CD4-positive, alpha-beta T cell (primary cell): ENCODE measurements at regions not wholly inside any gene's neighbourhood (a gene's known extent, or its start where the extent isn't known, plus 50 kb on each side); places are given as distances from the start of the nearest gene placed in this dataset.

Experiments used
- ATAC-seq: fragments of 200-7000 bp; cut with Tn5 transposase; one replicate; pipeline ENCODE4 v1.10.0; 2022; ENCODE audit warnings: mild to moderate bottlenecking; ENCODE audit not compliant: poor library complexity
- CTCF ChIA-PET: fragments of 350-600 bp; sonication (Branson Sonifier 250); formaldehyde crosslinking; loops from one replicate; lab custom pipeline; 2021; ENCODE audit warnings: antibody characterized with exemption, inconsistent platforms; lab: Charles Lee
- POLR2A ChIA-PET: fragments of 350-600 bp; sonication (Branson Sonifier 250); formaldehyde crosslinking; loops from one replicate; lab custom pipeline; 2021; ENCODE audit warnings: antibody characterized with exemption, inconsistent platforms; lab: Charles Lee
- DNase-seq, 14 experiments: peaks; one replicate each; pipeline ENCODE4 v3.0.0-alpha.2; 2013 to 2020; ENCODE audit warnings: mixed read lengths in 2 of 14
- H3K27ac ChIP-seq, 2 donors: one replicate each; pipeline versions ENCODE4 v1.5.1 to v1.7.0; 2013; ENCODE audit warnings: low read length in 2 of 2, low read depth in 1 of 2, mild to moderate bottlenecking in 1 of 2
- H3K27me3 ChIP-seq, 2 experiments: 1 replicate in 1 of 2; 2 replicates in 1 of 2; pipeline versions ENCODE4 v1.6.1 to v1.7.0; 2013; ENCODE audit warnings: low read length in 2 of 2, control low read depth in 1 of 2, mild to moderate bottlenecking in 1 of 2, moderate library complexity in 1 of 2; ENCODE audit not compliant: insufficient read depth in 2 of 2, control insufficient read depth in 1 of 2
- H3K36me3 ChIP-seq: one replicate; pipeline ENCODE4 v1.6.1; 2013; ENCODE audit warnings: low read length, control low read depth; ENCODE audit not compliant: insufficient read depth
- H3K4me1 ChIP-seq: one replicate; pipeline ENCODE4 v1.6.1; 2013; ENCODE audit warnings: low read length, control low read depth; ENCODE audit not compliant: insufficient read depth
- H3K4me3 ChIP-seq: one replicate; pipeline ENCODE4 v1.5.1; 2013; ENCODE audit warnings: mild to moderate bottlenecking, low read length, moderate library complexity
- H3K9me3 ChIP-seq, 2 experiments: 1 replicate in 1 of 2; 2 replicates in 1 of 2; pipeline versions ENCODE4 v1.6.1 to v1.7.0; 2013; ENCODE audit warnings: low read length in 2 of 2, mild to moderate bottlenecking in 2 of 2, control low read depth in 1 of 2, moderate library complexity in 1 of 2; ENCODE audit not compliant: control insufficient read depth in 1 of 2, insufficient read depth in 1 of 2
- H3K27ac Mint-ChIP-seq: one replicate; pipeline ENCODE4 v1.8.0; 2020; ENCODE audit warnings: mixed read lengths
- H3K27me3 Mint-ChIP-seq: one replicate; pipeline ENCODE4 v1.8.0; 2021; ENCODE audit warnings: mixed read lengths
- H3K36me3 Mint-ChIP-seq: one replicate; pipeline ENCODE4 v1.8.0; 2021; ENCODE audit warnings: low read depth, mixed read lengths
- H3K4me1 Mint-ChIP-seq: one replicate; pipeline ENCODE4 v1.8.0; 2021; ENCODE audit warnings: low read depth, mixed read lengths
- H3K4me3 Mint-ChIP-seq: one replicate; pipeline ENCODE4 v1.8.0; 2020; ENCODE audit warnings: mild to moderate bottlenecking, mixed read lengths
- H3K9me3 Mint-ChIP-seq: one replicate; pipeline ENCODE4 v1.8.0; 2020; ENCODE audit warnings: mixed read lengths
- CTCF ChIP-seq: fragments of 200-600 bp; IDR thresholded peaks from one replicate; pipeline ENCODE4 v1.8.0; 2022; ENCODE audit warnings: antibody characterized with exemption, mild to moderate bottlenecking
- intact Hi-C, 2 experiments: fragments of 100-400 bp; cut with DNase I in 1 of 2; cut with micrococcal nuclease in 1 of 2; formaldehyde crosslinking; loops; one replicate each; pipeline versions ENCODE4 v1.15.1 to v1.9.0; 2023 to 2025; cut with DNase I, micrococcal nuclease

GRCh38 chr2:6068429-6068828 lies 376.2 kb downstream of the SOX11 start:
- ATAC-seq (no peak), DNase-seq (no peak)
- ChIA-PET CTCF (interaction anchor here (1.1 kb wide), 1 partner anchor 9 kb away, joined by 4 read pairs; no protein-coding TSS in a partner anchor), POLR2A (no interaction called here)
- Mint-ChIP-seq H3K4me1 (no peaks in the 10 kb centered on the region), H3K27me3 (no peaks in the 10 kb centered on the region), H3K9me3 (no peaks in the 10 kb centered on the region), H3K4me3 (no peak overlapping the region), H3K36me3 (no peaks in the 10 kb centered on the region), H3K27ac (no peak overlapping the region)
- H3K36me3 ChIP-seq: no peaks in the 10 kb centered on the region
- H3K9me3 ChIP-seq: peaks cover 0 to 8% of the 10 kb centered on the region in 2 experiments
- intact Hi-C loops: no loop called here
- peaks cover 0 to 2% of the 10 kb centered on the region in 2 experiments for H3K27me3 ChIP-seq
- no peak for TF ChIP-seq CTCF
- H3K4me3 ChIP-seq: no peak overlapping the region
- H3K4me1 ChIP-seq: no peaks in the 10 kb centered on the region
- no peak overlapping the region for H3K27ac ChIP-seq

GRCh38 chr2:6069381-6069780 lies 377.2 kb downstream of the SOX11 start:
- no peaks in the 10 kb centered on the region for H3K4me1 Mint-ChIP-seq
- no peak for TF ChIP-seq CTCF
- no peaks in the 10 kb centered on the region for H3K36me3 ChIP-seq
- no peak overlapping the region for H3K4me3 Mint-ChIP-seq
- H3K27ac Mint-ChIP-seq: no peak overlapping the region
- H3K27ac ChIP-seq: no peak overlapping the region
- no peaks in the 10 kb centered on the region for H3K36me3 Mint-ChIP-seq
- DNase-seq (no peak), ATAC-seq (no peak)
- no peaks in the 10 kb centered on the region for H3K27me3 Mint-ChIP-seq
- CTCF ChIA-PET: interaction anchor here (1.1 kb wide), 1 partner anchor 10 kb away, joined by 4 read pairs; no protein-coding TSS in a partner anchor
- peaks cover 0 to 11% of the 10 kb centered on the region in 2 experiments for H3K9me3 ChIP-seq
- POLR2A ChIA-PET: no interaction called here
- H3K27me3 ChIP-seq: peaks cover 0 to 2% of the 10 kb centered on the region in 2 experiments
- H3K4me3 ChIP-seq: no peak overlapping the region
- H3K9me3 Mint-ChIP-seq: no peaks in the 10 kb centered on the region
- intact Hi-C loops: no loop called here
- H3K4me1 ChIP-seq: no peaks in the 10 kb centered on the region

- Histone ChIP-seq H3K4me3 (no peak overlapping the region), H3K36me3 (no peaks in the 10 kb centered on the region), H3K4me1 (no peaks in the 10 kb centered on the region), H3K27ac (no peak overlapping the region), H3K27me3 (peaks cover 0 to 2% of the 10 kb centered on the region in 2 experiments), H3K9me3 (peaks cover 0 to 11% of the 10 kb centered on the region in 2 experiments)
- no peak for TF ChIP-seq CTCF
- Mint-ChIP-seq H3K9me3 (no peaks in the 10 kb centered on the region), H3K27ac (no peak overlapping the region), H3K4me1 (no peaks in the 10 kb centered on the region), H3K27me3 (no peaks in the 10 kb centered on the region), H3K4me3 (no peak overlapping the region), H3K36me3 (no peaks in the 10 kb centered on the region)
- ChIA-PET CTCF (interaction anchor here (0.7 kb wide), 1 partner anchor 222 kb away, joined by 3 read pairs; no protein-coding TSS in a partner anchor), POLR2A (no interaction called here)
- DNase-seq: no peak
- intact Hi-C loops: no loop called here
- no peak for ATAC-seq
These were observed 379.3 kb downstream of the SOX11 start for GRCh38 chr2:6071519-6071918.
